ENCODE measurements at regions not wholly inside any gene's neighbourhood (a gene's known extent, or its start where the extent isn't known, plus 50 kb on each side); places are given as distances from the start of the nearest gene placed in this dataset.
"Not testable (repeated sequence)": the region's sequence is repeated elsewhere in the genome, so short reads cannot be mapped to it uniquely, and the experiment has no call there.

- no peak for FAIRE-seq
- 65 to 68% (median 65%) methylated on average over 15 of the region's 15 CpGs for WGBS, 3 donors
- no peaks in the 10 kb centered on the region for H3K36me3 ChIP-seq (ENCODE audit: control insufficient read depth in 3 of 3, insufficient read depth in 2 of 3, low read depth in 1 of 3, low read length in 3 of 3)
Observed at GRCh38 chr7:69534461-69535041, 63.7 kb upstream of the AUTS2 start.

GRCh38 chr7:69537691-69538090, 60.6 kb upstream of the AUTS2 start:
- no peak overlapping the region for H3K27ac ChIP-seq (ENCODE audit: low read depth in 1 of 3, low read length in 2 of 3)
- no peak overlapping the region for H3K4me3 ChIP-seq (ENCODE audit: low read depth in 1 of 3, low read length in 3 of 3)
- H3K9me3 ChIP-seq (ENCODE audit: control insufficient read depth in 2 of 2, insufficient read depth in 1 of 2, low read depth in 1 of 2, low read length in 1 of 2) = no peaks in the 10 kb centered on the region
- H3K36me3 ChIP-seq (ENCODE audit: control insufficient read depth in 3 of 3, insufficient read depth in 2 of 3, low read depth in 1 of 3, low read length in 3 of 3) = no peaks in the 10 kb centered on the region
- peaks cover 0 to 2% (median 0%) of the 10 kb centered on the region in 3 donors for H3K27me3 ChIP-seq (ENCODE audit: control insufficient read depth in 3 of 3, insufficient read depth in 3 of 3, low read length in 3 of 3)
- 69 to 79% (median 79%) methylated on average over 4 of the region's 4 CpGs for WGBS, 3 donors
- H3K4me1 ChIP-seq (ENCODE audit: control insufficient read depth in 3 of 3, insufficient read depth in 2 of 3, low read depth in 1 of 3, low read length in 2 of 3) = no peaks in the 10 kb centered on the region
- DNase-seq (no peak), FAIRE-seq (no peak)

More at GRCh38 chr7:69534461-69535041, 63.7 kb upstream of the AUTS2 start:
- no peaks in the 10 kb centered on the region for H3K27me3 ChIP-seq (ENCODE audit: control insufficient read depth in 3 of 3, insufficient read depth in 3 of 3, low read length in 3 of 3)
- H3K4me1 ChIP-seq (ENCODE audit: control insufficient read depth in 3 of 3, insufficient read depth in 2 of 3, low read depth in 1 of 3, low read length in 2 of 3) = no peaks in the 10 kb centered on the region
- H3K27ac ChIP-seq (ENCODE audit: low read depth in 1 of 3, low read length in 2 of 3) = no peak overlapping the region
- no peak overlapping the region for H3K4me3 ChIP-seq (ENCODE audit: low read depth in 1 of 3, low read length in 3 of 3)
- no peaks in the 10 kb centered on the region for H3K9me3 ChIP-seq (ENCODE audit: control insufficient read depth in 2 of 2, insufficient read depth in 1 of 2, low read depth in 1 of 2, low read length in 1 of 2)
- no peak for DNase-seq

GRCh38 chr7:69539531-69539930, 58.7 kb upstream of the AUTS2 start:
- Histone ChIP-seq H3K9me3 (ENCODE audit: control insufficient read depth in 2 of 2, insufficient read depth in 1 of 2, low read depth in 1 of 2, low read length in 1 of 2) (no peaks in the 10 kb centered on the region), H3K36me3 (ENCODE audit: control insufficient read depth in 3 of 3, insufficient read depth in 2 of 3, low read depth in 1 of 3, low read length in 3 of 3) (no peaks in the 10 kb centered on the region), H3K4me3 (ENCODE audit: low read depth in 1 of 3, low read length in 3 of 3) (no peak overlapping the region), H3K27me3 (ENCODE audit: control insufficient read depth in 3 of 3, insufficient read depth in 3 of 3, low read length in 3 of 3) (peaks cover 0 to 2% (median 0%) of the 10 kb centered on the region in 3 donors), H3K4me1 (ENCODE audit: control insufficient read depth in 3 of 3, insufficient read depth in 2 of 3, low read depth in 1 of 3, low read length in 2 of 3) (no peaks in the 10 kb centered on the region), H3K27ac (ENCODE audit: low read depth in 1 of 3, low read length in 2 of 3) (no peak overlapping the region)
- 36 to 74% (median 50%) methylated on average over 4 of the region's 4 CpGs for WGBS, 3 donors
- no peak for FAIRE-seq
- peak; percentile 13 to 54 for DNase-seq

DNA sequence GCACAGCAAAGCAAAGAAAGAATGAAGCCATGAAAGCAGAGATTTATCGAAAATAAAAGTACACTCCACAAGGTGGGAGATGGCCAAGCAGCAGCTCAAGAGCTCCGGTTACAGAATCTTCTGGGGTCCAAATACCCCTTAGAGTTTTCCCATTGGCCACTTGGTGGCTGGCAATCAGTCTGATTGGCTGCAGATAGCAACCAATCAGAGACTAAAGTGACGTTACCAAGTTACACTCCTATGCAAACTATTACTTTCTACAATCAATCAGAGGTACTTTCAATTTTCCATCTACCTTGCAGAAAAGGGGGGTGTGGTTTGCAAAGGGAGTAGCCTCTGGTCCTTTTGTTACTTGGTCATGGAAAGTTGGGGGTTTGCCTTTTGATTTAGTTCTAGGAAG, 58.0 kb upstream of the AUTS2 start:
- Histone ChIP-seq H3K4me3 (ENCODE audit: low read depth in 1 of 3, low read length in 3 of 3) (no peak overlapping the region), H3K9me3 (ENCODE audit: control insufficient read depth in 2 of 2, insufficient read depth in 1 of 2, low read depth in 1 of 2, low read length in 1 of 2) (no peaks in the 10 kb centered on the region), H3K4me1 (ENCODE audit: control insufficient read depth in 3 of 3, insufficient read depth in 2 of 3, low read depth in 1 of 3, low read length in 2 of 3) (no peaks in the 10 kb centered on the region), H3K27me3 (ENCODE audit: control insufficient read depth in 3 of 3, insufficient read depth in 3 of 3, low read length in 3 of 3) (peaks cover 0 to 2% (median 0%) of the 10 kb centered on the region in 3 donors), H3K27ac (ENCODE audit: low read depth in 1 of 3, low read length in 2 of 3) (no peak overlapping the region), H3K36me3 (ENCODE audit: control insufficient read depth in 3 of 3, insufficient read depth in 2 of 3, low read depth in 1 of 3, low read length in 3 of 3) (no peaks in the 10 kb centered on the region)
- DNase-seq (no peak), FAIRE-seq (no peak)
- whole genome bisulfite sequencing, 3 donors = 74 to 83% (median 78%) methylated on average over 3 of the region's 3 CpGs

DNA sequence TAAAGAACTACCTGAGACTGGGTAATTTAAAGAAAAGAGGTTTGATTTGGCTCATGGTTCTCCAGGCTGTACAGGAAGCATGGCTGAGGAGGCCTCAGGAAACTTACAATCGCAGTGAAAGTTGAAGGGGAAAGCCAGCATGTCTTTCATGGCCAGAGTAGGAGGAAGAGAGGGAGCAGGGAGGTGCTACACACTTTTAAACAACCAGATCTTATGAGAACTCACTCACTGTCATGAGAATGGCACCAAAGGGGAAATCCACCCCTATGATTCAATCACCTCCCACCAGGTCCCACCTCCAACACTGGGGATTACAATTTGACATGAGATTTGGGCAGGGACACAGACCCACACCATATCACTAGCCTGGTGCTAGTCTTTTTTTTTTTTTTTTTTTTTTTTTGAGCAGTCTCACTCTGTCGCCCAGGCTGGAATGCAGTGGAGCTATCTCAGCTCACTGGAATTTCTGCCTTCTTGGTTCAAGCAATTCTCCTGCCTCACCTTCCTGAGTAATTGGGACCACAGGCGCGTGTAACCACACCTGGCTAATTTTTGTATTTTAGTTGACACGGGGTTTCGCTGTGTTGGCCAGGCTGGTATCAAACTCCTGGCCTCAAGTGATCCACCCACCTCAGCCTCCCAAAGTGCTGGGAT, 56.4 kb upstream of the AUTS2 start:
- not testable (repeated sequence) for FAIRE-seq; H3K36me3 ChIP-seq (ENCODE audit: control insufficient read depth in 3 of 3, insufficient read depth in 2 of 3, low read depth in 1 of 3, low read length in 3 of 3); H3K9me3 ChIP-seq (ENCODE audit: control insufficient read depth in 2 of 2, insufficient read depth in 1 of 2, low read depth in 1 of 2, low read length in 1 of 2); DNase-seq; H3K4me3 ChIP-seq (ENCODE audit: low read depth in 1 of 3, low read length in 3 of 3); H3K4me1 ChIP-seq (ENCODE audit: control insufficient read depth in 3 of 3, insufficient read depth in 2 of 3, low read depth in 1 of 3, low read length in 2 of 3); H3K27ac ChIP-seq (ENCODE audit: low read depth in 1 of 3, low read length in 2 of 3); H3K27me3 ChIP-seq (ENCODE audit: control insufficient read depth in 3 of 3, insufficient read depth in 3 of 3, low read length in 3 of 3)
- 78 to 94% (median 85%) methylated on average over 6 of the region's 6 CpGs for WGBS, 3 donors

GRCh38 chr7:69545175-69545574, 53.1 kb upstream of the AUTS2 start:
- H3K9me3 ChIP-seq (ENCODE audit: control insufficient read depth in 2 of 2, insufficient read depth in 1 of 2, low read depth in 1 of 2, low read length in 1 of 2) = no peaks in the 10 kb centered on the region
- no peak for FAIRE-seq

More at GRCh38 chr7:69545175-69545574, 53.1 kb upstream of the AUTS2 start:
- Histone ChIP-seq H3K4me1 (ENCODE audit: control insufficient read depth in 3 of 3, insufficient read depth in 2 of 3, low read depth in 1 of 3, low read length in 2 of 3) (no peaks in the 10 kb centered on the region), H3K36me3 (ENCODE audit: control insufficient read depth in 3 of 3, insufficient read depth in 2 of 3, low read depth in 1 of 3, low read length in 3 of 3) (no peaks in the 10 kb centered on the region), H3K4me3 (ENCODE audit: low read depth in 1 of 3, low read length in 3 of 3) (no peak overlapping the region), H3K27ac (ENCODE audit: low read depth in 1 of 3, low read length in 2 of 3) (no peak overlapping the region), H3K27me3 (ENCODE audit: control insufficient read depth in 3 of 3, insufficient read depth in 3 of 3, low read length in 3 of 3) (peaks cover 0 to 2% (median 0%) of the 10 kb centered on the region in 3 donors)
- WGBS, 3 donors = 74 to 77% (median 74%) methylated on average over 1 of the region's 1 CpG
- no peak for DNase-seq

Measured in small intestine (tissue), 7 donors.